Left ventricle myocardium inferior (tissue), 1 donor: ENCODE measurements at regions not wholly inside any gene's neighbourhood (a gene's known extent, or its start where the extent isn't known, plus 50 kb on each side); places are given as distances from the start of the nearest gene placed in this dataset.

Experiments
- DNase-seq: peaks from one replicate; pipeline ENCODE4 v3.0.0-alpha.2; 2020
- H3K27ac ChIP-seq: fragments of 200-600 bp; replicated peaks from 2 replicates; pipeline ENCODE4 v1.8.0; 2021
- H3K27me3 ChIP-seq: fragments of 200-600 bp; 2 replicates; pipeline ENCODE4 v1.8.0; 2021; ENCODE audit warnings: low read depth
- H3K36me3 ChIP-seq: fragments of 200-600 bp; 2 replicates; pipeline ENCODE4 v1.8.0; 2021
- H3K4me1 ChIP-seq: fragments of 200-600 bp; 2 replicates; pipeline ENCODE4 v1.8.0; 2021
- H3K4me3 ChIP-seq: fragments of 200-600 bp; 2 replicates; pipeline ENCODE4 v1.8.0; 2021; ENCODE audit warnings: mild to moderate bottlenecking, moderate library complexity
- H3K9me3 ChIP-seq: fragments of 200-600 bp; replicated peaks from 2 replicates; pipeline ENCODE4 v1.8.0; 2021
- CTCF ChIP-seq: fragments of 200-600 bp; IDR thresholded peaks from 2 replicates; pipeline ENCODE4 v1.8.0; 2021; ENCODE audit warnings: antibody characterized with exemption, mild to moderate bottlenecking, borderline replicate concordance
- intact Hi-C: fragments of 100-400 bp; cut with micrococcal nuclease; formaldehyde crosslinking; loops from one replicate; pipeline ENCODE4 v1.11.0; 2022
- donor health status: DM: no; HTN: yes; CAD: no; lungs with severe emphysema.

- DNase-seq, result no peak
- peaks cover 31% of the 10 kb centered on the region for H3K27me3 ChIP-seq
- H3K9me3 ChIP-seq, result peaks cover 27% of the 10 kb centered on the region
- TF ChIP-seq CTCF, result no peak
- no peak overlapping the region for H3K27ac ChIP-seq
- H3K36me3 ChIP-seq, result no peaks in the 10 kb centered on the region
- no peaks in the 10 kb centered on the region for H3K4me1 ChIP-seq
- intact Hi-C loops, result no loop called here
- H3K4me3 ChIP-seq, result no peak overlapping the region
Measured at GRCh38 chr10:131674130-131674529, 226.7 kb upstream of the PPP2R2D start.

DNA sequence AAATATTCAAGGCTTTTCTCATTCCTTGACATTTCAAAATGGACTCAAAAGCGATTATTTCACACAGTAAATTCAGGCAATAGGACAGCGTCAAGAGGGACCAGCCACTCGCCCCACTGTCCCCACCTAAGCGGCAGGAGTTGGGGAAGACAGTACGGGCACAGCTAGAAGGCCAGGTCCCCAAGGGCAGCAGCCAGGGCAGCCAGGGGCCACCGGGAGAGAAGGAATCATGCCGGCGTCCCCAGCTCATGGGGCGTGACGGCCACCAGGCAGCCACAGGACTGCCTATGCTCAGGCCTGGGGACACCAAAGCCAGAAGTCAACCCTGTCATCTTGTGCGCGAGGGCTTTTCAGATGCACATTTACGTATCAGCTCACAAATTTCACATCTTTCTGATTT, 225.7 kb upstream of the PPP2R2D start:
- Histone ChIP-seq H3K9me3 (peaks cover 27% of the 10 kb centered on the region), H3K27ac (no peak overlapping the region), H3K27me3 (peaks cover 40% of the 10 kb centered on the region), H3K4me1 (no peaks in the 10 kb centered on the region), H3K4me3 (no peak overlapping the region), H3K36me3 (no peaks in the 10 kb centered on the region)
- no peak for DNase-seq
- TF ChIP-seq CTCF, result no peak
- intact Hi-C loops, result no loop called here

GRCh38 chr10:131676046-131676799, 224.6 kb upstream of the PPP2R2D start:
- H3K27ac ChIP-seq, result no peak overlapping the region
- no peak for TF ChIP-seq CTCF
- no peaks in the 10 kb centered on the region for H3K36me3 ChIP-seq
- H3K4me1 ChIP-seq, result no peaks in the 10 kb centered on the region
- H3K27me3 ChIP-seq, result peaks cover 50% of the 10 kb centered on the region
- no peak for DNase-seq
- peaks cover 26% of the 10 kb centered on the region for H3K9me3 ChIP-seq
- no peak overlapping the region for H3K4me3 ChIP-seq
- intact Hi-C loops, result no loop called here

DNA sequence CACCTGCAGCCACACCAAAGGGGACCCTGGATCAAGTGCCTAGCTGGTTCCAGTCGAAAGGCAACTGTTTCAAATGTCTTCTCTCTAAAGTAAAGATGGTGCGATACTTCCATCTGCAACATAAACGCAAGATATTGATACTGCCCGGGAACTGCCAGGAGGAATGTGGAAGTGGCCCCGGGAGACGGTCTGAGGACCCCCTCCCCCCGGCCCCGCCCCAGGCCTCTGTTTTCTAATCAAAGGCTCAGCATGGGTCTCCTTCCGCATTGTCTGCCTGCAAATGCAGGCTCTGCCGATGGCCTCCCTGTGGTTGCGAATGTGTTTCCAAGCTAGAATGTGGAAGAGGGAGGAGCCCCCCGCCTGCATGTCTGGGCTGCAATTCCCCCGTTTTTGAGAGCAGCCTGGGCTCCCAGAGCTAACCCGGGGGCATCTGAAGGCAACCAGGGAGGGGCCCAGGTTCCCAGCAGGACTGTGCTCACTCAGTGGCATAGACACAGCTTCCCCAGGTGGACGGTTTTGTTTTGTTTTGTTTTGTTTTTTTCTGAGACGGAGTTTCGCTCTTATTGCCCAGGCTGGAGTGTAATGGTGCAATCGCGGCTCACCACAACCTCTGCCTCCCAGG, 223.9 kb upstream of the PPP2R2D start:
- Histone ChIP-seq H3K4me3 (no peak overlapping the region), H3K27ac (no peak overlapping the region), H3K36me3 (no peaks in the 10 kb centered on the region), H3K4me1 (no peaks in the 10 kb centered on the region), H3K9me3 (peaks cover 19% of the 10 kb centered on the region), H3K27me3 (peaks cover 57% of the 10 kb centered on the region)
- DNase-seq, result no peak
- TF ChIP-seq CTCF, result no peak
- intact Hi-C loops, result no loop called here

GRCh38 chr10:131677671-131678070, 223.1 kb upstream of the PPP2R2D start:
- intact Hi-C loops, result no loop called here
- H3K27me3 ChIP-seq, result peaks cover 64% of the 10 kb centered on the region

More at GRCh38 chr10:131677671-131678070, 223.1 kb upstream of the PPP2R2D start:
- Histone ChIP-seq H3K4me3 (no peak overlapping the region), H3K9me3 (peaks cover 12% of the 10 kb centered on the region), H3K4me1 (no peaks in the 10 kb centered on the region), H3K27ac (no peak overlapping the region), H3K36me3 (no peaks in the 10 kb centered on the region)
- no peak for TF ChIP-seq CTCF
- DNase-seq, result no peak
